ENCODE measurements at regions not wholly inside any gene's neighbourhood (a gene's known extent, or its start where the extent isn't known, plus 50 kb on each side); places are given as distances from the start of the nearest gene placed in this dataset.

GRCh38 chr1:39134768-39135333 lies 69.6 kb upstream of the MACF1 start:
- no peak overlapping the region for H3K27ac ChIP-seq
- H3K36me3 ChIP-seq, result no peaks in the 10 kb centered on the region
- no peaks in the 10 kb centered on the region for H3K27me3 ChIP-seq
- H3K4me3 ChIP-seq, result no peak overlapping the region
- no peak for DNase-seq (ENCODE audit: low read depth in 1 of 2, low spot score in 1 of 2)
- no peaks in the 10 kb centered on the region for H3K9me3 ChIP-seq (ENCODE audit: low read depth)
- peaks cover 6% of the 10 kb centered on the region for H3K4me1 ChIP-seq (ENCODE audit: low read depth)
- TF ChIP-seq, protein P1, sequence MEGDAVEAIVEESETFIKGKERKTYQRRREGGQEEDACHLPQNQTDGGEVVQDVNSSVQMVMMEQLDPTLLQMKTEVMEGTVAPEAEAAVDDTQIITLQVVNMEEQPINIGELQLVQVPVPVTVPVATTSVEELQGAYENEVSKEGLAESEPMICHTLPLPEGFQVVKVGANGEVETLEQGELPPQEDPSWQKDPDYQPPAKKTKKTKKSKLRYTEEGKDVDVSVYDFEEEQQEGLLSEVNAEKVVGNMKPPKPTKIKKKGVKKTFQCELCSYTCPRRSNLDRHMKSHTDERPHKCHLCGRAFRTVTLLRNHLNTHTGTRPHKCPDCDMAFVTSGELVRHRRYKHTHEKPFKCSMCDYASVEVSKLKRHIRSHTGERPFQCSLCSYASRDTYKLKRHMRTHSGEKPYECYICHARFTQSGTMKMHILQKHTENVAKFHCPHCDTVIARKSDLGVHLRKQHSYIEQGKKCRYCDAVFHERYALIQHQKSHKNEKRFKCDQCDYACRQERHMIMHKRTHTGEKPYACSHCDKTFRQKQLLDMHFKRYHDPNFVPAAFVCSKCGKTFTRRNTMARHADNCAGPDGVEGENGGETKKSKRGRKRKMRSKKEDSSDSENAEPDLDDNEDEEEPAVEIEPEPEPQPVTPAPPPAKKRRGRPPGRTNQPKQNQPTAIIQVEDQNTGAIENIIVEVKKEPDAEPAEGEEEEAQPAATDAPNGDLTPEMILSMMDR (IDR thresholded peaks at IDR 0.05; ENCODE audit: low read depth, low read length), result no peak

GRCh38 chr1:39136638-39137037 lies 67.9 kb upstream of the MACF1 start:
- TF ChIP-seq, protein P1 (IDR thresholded peaks at IDR 0.05; ENCODE audit: low read depth, low read length), result no peak
- H3K9me3 ChIP-seq (ENCODE audit: low read depth), result no peaks in the 10 kb centered on the region

GRCh38 chr1:39139723-39140360 lies 64.7 kb upstream of the MACF1 start:
- peaks cover 22% of the 10 kb centered on the region for H3K4me1 ChIP-seq (ENCODE audit: low read depth)
- H3K4me3 ChIP-seq, result no peak overlapping the region
- no peak overlapping the region for H3K27ac ChIP-seq
- TF ChIP-seq, protein P1 (IDR thresholded peaks at IDR 0.05; ENCODE audit: low read depth, low read length), result no peak
- peak in 1 of 2 donors; percentile 40 for DNase-seq (ENCODE audit: low read depth in 1 of 2, low spot score in 1 of 2)
- H3K9me3 ChIP-seq (ENCODE audit: low read depth), result no peaks in the 10 kb centered on the region
- H3K27me3 ChIP-seq, result no peaks in the 10 kb centered on the region
- H3K36me3 ChIP-seq, result no peaks in the 10 kb centered on the region

More at GRCh38 chr1:39136638-39137037, 67.9 kb upstream of the MACF1 start:
- no peaks in the 10 kb centered on the region for H3K27me3 ChIP-seq
- no peak for DNase-seq (ENCODE audit: low read depth in 1 of 2, low spot score in 1 of 2)
- no peaks in the 10 kb centered on the region for H3K36me3 ChIP-seq
- no peak overlapping the region for H3K4me3 ChIP-seq
- peaks cover 12% of the 10 kb centered on the region for H3K4me1 ChIP-seq (ENCODE audit: low read depth)
- H3K27ac ChIP-seq, result no peak overlapping the region

DNA sequence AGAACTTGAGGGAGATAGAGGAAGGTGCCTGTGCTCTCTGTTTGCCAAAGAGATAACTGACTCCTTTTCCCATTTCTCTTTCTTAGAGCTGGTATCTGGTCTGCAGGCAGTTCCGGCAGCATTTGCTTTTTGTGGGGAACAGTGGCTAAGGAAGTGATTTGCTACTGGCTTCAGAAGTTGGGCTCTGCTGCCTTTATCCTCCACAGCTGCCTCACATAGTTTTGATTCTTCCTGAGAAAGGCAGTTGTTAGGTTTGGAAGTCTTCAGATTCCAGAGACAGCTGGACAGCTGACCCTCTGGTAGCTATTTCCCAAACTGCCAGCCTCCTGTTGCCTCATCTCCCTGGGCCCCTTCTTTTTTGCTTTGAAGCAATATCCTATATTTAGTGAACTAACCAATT lies 62.6 kb upstream of the MACF1 start:
- TF ChIP-seq, protein P1 (IDR thresholded peaks at IDR 0.05; ENCODE audit: low read depth, low read length), result no peak
- peak; percentile 55 to 76 for DNase-seq (ENCODE audit: low read depth in 1 of 2, low spot score in 1 of 2)

GRCh38 chr1:39142401-39143060 lies 62.0 kb upstream of the MACF1 start:
- no peaks in the 10 kb centered on the region for H3K36me3 ChIP-seq
- peaks cover 30% of the 10 kb centered on the region for H3K4me1 ChIP-seq (ENCODE audit: low read depth)

More for the DNA sequence above, 62.6 kb upstream of the MACF1 start:
- Histone ChIP-seq H3K4me1 (ENCODE audit: low read depth) (peaks cover 30% of the 10 kb centered on the region), H3K9me3 (ENCODE audit: low read depth) (no peaks in the 10 kb centered on the region), H3K27me3 (no peaks in the 10 kb centered on the region), H3K36me3 (no peaks in the 10 kb centered on the region), H3K27ac (peak overlapping the region; percentile 90), H3K4me3 (no peak overlapping the region)

More at GRCh38 chr1:39142401-39143060, 62.0 kb upstream of the MACF1 start:
- H3K27ac ChIP-seq, result peak overlapping the region; percentile 90
- no peak overlapping the region for H3K4me3 ChIP-seq
- TF ChIP-seq, protein P1 (IDR thresholded peaks at IDR 0.05; ENCODE audit: low read depth, low read length), result no peak
- no peaks in the 10 kb centered on the region for H3K27me3 ChIP-seq
- no peak for DNase-seq (ENCODE audit: low read depth in 1 of 2, low spot score in 1 of 2)
- H3K9me3 ChIP-seq (ENCODE audit: low read depth), result no peaks in the 10 kb centered on the region
